H54 (cell line): ENCODE measurements at regions not wholly inside any gene's neighbourhood (a gene's known extent, or its start where the extent isn't known, plus 50 kb on each side); places are given as distances from the start of the nearest gene placed in this dataset.
"Not testable (repeated sequence)": the region's sequence is repeated elsewhere in the genome, so short reads cannot be mapped to it uniquely, and the experiment has no call there.

Experiments used
- DNase-seq: peaks from one replicate; pipeline ENCODE4 v3.0.0; 2011; ENCODE audit warnings: low spot score, mixed read lengths; ENCODE audit not compliant: insufficient read length
- FAIRE-seq: peaks from 3 replicates; lab custom pipeline; 2011; peaks lifted over from hg19 to GRCh38; lab: Jason Lieb, UNC
- POLR2A ChIP-seq: IDR thresholded peaks from 2 replicates; pipeline ENCODE4 v1.6.1; 2011; ENCODE audit warnings: low read depth, mild to moderate bottlenecking, low read length

- FAIRE-seq (no peak), DNase-seq (no peak)
- TF ChIP-seq POLR2A, result no peak
Observed at GRCh38 chr9:74016004-74016403, 481.1 kb upstream of the RORB start.

DNA sequence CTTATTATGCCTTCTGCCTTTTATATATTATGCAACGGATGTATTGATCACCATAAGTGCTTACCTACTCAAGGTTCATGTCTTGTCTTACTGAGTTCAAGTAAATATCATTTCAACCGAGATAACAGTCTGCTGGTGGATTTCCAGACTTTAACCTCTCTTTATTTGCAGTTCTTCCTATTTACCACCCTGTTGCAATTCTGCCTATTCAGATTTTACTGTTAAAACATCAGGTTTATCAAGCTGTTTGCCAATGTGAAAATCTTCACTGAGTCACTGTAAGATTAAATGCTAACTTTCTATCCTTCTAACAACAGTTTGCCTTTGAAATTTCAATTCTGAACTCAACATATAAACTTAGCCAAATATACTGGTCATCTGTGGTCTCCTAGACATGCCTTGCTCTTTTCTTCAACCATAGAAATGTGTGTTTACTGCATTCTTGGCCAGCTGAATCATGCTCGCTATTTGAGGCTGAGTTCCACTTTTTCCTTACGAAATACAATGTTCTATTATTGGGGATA, 471.7 kb upstream of the RORB start:
- FAIRE-seq, result peak; percentile 68
- DNase-seq, result no peak
- TF ChIP-seq POLR2A, result no peak

DNA sequence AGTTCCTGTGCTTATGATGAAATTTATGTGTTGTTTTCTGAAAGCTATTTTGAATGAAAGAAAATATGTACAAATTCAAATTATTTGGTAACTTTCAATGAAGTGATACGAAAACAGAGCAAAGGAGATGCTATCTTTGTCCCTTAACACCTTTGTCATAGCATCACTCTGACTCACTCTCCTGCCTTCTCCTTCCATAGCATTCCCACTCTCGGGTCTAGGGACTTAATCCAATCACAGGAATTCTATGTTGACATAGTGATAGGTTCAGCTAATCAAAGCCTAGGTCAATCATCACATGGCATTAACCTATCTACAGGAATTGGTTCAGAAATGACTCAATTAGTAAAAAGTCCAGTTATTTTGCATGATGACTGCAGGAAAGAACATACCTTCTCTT, 464.7 kb upstream of the RORB start:
- no peak for TF ChIP-seq POLR2A
- FAIRE-seq, result peak; percentile 20
- no peak for DNase-seq

GRCh38 chr9:74035786-74036185, 461.3 kb upstream of the RORB start:
- no peak for TF ChIP-seq POLR2A
- no peak for FAIRE-seq
- DNase-seq, result no peak

GRCh38 chr9:74036549-74037231, 460.4 kb upstream of the RORB start:
- no peak for TF ChIP-seq POLR2A
- no peak for FAIRE-seq
- no peak for DNase-seq

DNA sequence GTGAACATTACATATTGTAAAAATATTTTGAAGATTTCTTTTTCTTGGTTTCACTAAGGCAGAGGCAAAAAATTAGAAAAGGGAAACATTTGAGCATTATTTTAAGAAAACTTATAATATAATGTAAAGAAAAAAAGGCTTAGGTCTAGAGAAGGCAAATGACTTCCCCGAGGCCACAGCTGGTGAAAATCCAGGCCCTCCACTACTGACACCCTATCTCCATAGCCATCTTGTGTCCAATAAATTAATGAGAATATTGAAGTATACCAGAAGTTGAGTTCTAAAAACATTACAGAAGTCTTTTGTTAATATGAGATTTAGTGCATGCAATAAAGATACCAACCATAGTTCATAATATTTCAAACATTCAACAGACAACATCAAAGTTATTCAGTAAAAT, 459.9 kb upstream of the RORB start:
- no peak for DNase-seq
- FAIRE-seq, result no peak
- TF ChIP-seq POLR2A, result no peak

- no peak for FAIRE-seq
- no peak for DNase-seq
- no peak for TF ChIP-seq POLR2A
Observed at GRCh38 chr9:74041588-74041987, 455.5 kb upstream of the RORB start.

DNA sequence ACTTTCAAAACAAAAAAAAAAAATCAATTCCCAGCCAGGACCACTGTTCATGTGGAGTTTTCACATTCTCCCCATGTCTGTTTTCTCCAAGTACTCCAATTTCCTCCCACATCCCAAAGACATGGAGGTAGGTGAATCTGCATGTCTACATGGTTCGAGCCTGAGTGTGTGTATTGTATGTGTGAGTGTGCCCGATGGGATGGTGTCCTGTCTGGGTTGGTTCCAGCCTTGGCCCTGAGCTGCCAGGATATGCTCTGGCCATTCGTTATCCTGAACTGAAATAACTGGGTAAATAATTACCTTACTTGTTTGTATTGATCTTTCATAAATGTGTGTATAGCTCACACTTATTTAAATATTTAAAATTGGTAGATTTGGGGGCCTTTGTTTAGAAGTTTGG, 452.3 kb upstream of the RORB start:
- peak; percentile 15 for FAIRE-seq
- no peak for TF ChIP-seq POLR2A
- no peak for DNase-seq

DNA sequence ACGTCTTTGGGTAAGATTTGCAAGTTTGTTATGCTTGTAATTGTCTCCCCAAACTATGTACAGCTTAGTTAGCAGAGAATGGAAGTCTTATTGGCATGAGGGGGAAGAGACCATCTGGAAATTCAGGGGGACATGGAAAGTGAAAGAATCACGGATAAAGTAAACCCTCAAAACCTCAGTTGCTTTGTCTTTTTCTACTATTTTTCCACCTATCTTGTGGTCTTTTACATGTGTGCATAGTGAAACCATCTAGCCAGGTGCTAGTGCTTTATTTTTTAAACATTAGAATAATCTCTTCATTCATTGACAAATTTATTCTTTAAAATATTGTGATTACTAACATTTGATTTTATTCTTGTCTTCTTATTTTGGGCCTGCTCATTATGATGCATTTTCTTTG, 441.1 kb upstream of the RORB start:
- FAIRE-seq, result no peak
- no peak for DNase-seq
- no peak for TF ChIP-seq POLR2A

DNA sequence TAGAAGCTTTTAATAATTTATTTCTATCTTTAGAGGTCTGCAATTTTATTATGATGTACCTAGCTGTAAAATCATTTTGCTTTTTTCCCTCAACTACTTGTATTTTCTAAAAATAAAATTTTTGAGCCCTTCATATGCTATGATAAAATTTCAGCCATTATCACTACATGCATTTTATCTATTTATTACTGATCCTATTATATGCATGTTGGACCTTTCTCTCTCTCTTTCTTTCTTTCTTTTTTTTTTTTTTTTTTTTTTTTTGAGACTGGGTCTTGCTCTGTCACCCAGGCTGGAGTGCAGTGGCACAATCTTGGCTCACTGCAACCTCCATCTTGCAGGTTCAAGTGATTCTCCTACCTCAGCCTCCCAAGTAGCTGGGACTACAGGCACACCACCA, 440.1 kb upstream of the RORB start:
- not testable (repeated sequence) for DNase-seq, FAIRE-seq

GRCh38 chr9:74064702-74065101, 432.4 kb upstream of the RORB start:
- no peak for TF ChIP-seq POLR2A
- no peak for FAIRE-seq
- no peak for DNase-seq

- no peak for TF ChIP-seq POLR2A
- DNase-seq (no peak), FAIRE-seq (no peak)
Observed at GRCh38 chr9:74066128-74066527, 431.0 kb upstream of the RORB start.

- DNase-seq (no peak), FAIRE-seq (no peak)
- no peak for TF ChIP-seq POLR2A
Observed at GRCh38 chr9:74066605-74067004, 430.5 kb upstream of the RORB start.

DNA sequence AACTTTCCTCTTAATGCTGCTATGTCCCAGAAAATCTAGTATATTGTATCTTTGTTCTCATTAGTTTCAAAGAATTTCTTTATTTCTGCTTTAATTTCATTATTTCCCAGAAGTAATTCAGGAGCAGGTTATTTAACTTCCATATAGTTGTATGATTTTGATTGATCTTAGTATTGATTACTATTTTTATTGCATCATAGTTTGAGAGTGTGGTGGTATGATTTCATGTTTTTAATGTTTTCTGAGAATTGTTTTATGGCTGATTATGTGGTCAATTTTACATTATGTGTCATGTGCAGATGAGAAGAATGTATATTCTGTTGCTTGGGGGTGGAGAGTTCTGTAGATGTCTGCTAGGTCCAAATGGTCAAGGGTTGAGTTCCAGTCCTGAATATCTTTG, 425.6 kb upstream of the RORB start:
- TF ChIP-seq POLR2A, result no peak
- FAIRE-seq (no peak), DNase-seq (no peak)

- no peak for TF ChIP-seq POLR2A
- no peak for FAIRE-seq
Observed at GRCh38 chr9:74073897-74074296, 423.2 kb upstream of the RORB start.

More at GRCh38 chr9:74073897-74074296, 423.2 kb upstream of the RORB start:
- no peak for DNase-seq
